Right lobe of liver (tissue), 4 donors: ENCODE measurements at regions not wholly inside any gene's neighbourhood (a gene's known extent, or its start where the extent isn't known, plus 50 kb on each side); places are given as distances from the start of the nearest gene placed in this dataset.

ENCODE experiments used
- POLR2A ChIP-seq: fragments of 450-650 bp; IDR thresholded peaks from one replicate; pipeline ENCODE4 v1.6.1; 2017; ENCODE audit warnings: antibody characterized with exemption, mild to moderate bottlenecking
- TF ChIP-seq, protein P1 (sequence below), 4 donors: fragments of 200-600 bp in 3 of 4; fragments of 450-650 bp in 1 of 4; IDR thresholded peaks; one replicate each; pipeline versions ENCODE4 v1.5.1 to v1.8.0; 2016 to 2022; ENCODE audit warnings: antibody characterized with exemption in 4 of 4, mild to moderate bottlenecking in 2 of 4
- donor health status: DM: no; HTN: no; CAD: no.
- donor health status: DM: no; HTN: no; CAD: no.
- donor health status: DM: no; HTN: yes; CAD: no.

DNA sequence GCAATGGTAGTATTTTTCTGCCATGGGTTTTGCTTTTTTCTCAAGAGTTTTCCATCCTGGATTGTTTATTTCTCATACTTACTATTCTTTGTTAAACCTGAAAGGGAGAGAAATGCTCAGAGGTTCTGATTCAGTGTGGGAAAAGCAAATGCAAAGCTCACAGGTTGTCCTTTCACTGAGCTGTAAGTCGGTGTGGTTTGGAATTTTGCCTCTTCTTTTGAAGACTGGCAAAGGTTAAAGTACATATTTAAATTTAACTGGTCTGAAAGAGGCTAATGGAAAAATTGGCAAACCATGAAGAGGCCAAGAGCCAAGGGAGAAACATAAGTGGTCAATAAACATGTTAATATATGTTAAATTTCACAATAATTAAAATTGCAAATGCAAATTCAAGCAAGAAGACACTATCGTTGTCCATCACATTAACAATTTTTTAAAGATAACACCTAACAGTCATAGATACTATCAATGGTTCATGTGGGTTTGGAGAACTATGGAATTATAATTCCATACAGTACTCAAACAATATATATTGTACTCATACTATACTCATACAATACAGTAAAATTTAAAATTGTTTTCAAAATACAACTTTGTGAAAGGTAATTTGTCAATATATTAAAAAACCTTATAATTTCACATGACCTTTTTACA, 246.8 kb upstream of the STT3B start:
- TF ChIP-seq, protein P1, sequence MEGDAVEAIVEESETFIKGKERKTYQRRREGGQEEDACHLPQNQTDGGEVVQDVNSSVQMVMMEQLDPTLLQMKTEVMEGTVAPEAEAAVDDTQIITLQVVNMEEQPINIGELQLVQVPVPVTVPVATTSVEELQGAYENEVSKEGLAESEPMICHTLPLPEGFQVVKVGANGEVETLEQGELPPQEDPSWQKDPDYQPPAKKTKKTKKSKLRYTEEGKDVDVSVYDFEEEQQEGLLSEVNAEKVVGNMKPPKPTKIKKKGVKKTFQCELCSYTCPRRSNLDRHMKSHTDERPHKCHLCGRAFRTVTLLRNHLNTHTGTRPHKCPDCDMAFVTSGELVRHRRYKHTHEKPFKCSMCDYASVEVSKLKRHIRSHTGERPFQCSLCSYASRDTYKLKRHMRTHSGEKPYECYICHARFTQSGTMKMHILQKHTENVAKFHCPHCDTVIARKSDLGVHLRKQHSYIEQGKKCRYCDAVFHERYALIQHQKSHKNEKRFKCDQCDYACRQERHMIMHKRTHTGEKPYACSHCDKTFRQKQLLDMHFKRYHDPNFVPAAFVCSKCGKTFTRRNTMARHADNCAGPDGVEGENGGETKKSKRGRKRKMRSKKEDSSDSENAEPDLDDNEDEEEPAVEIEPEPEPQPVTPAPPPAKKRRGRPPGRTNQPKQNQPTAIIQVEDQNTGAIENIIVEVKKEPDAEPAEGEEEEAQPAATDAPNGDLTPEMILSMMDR (IDR thresholded peaks at IDR 0.05): no peak
- no peak for TF ChIP-seq POLR2A
